IMR-90 (cell line): ENCODE measurements at regions not wholly inside any gene's neighbourhood (a gene's known extent, or its start where the extent isn't known, plus 50 kb on each side); places are given as distances from the start of the nearest gene placed in this dataset.
A peak's percentile ranks its signal among the peaks of the same experiment; 100 is the strongest.

Source experiments
- CEBPB ChIP-seq: IDR thresholded peaks from 2 replicates; pipeline ENCODE4 v1.6.1; 2012; ENCODE audit warnings: low read depth, low read length, improper control_type of control experiment
- MAZ ChIP-seq: IDR thresholded peaks from 2 replicates; pipeline ENCODE4 v1.6.1; 2012; ENCODE audit warnings: low read depth, mild to moderate bottlenecking, low read length, improper control_type of control experiment, moderate library complexity, borderline replicate concordance
- MXI1 ChIP-seq: IDR thresholded peaks from 2 replicates; pipeline ENCODE4 v1.6.1; 2012; ENCODE audit warnings: low read depth, mild to moderate bottlenecking, low read length, moderate library complexity, borderline replicate concordance
- POLR2A ChIP-seq: IDR thresholded peaks from 2 replicates; pipeline ENCODE4 v1.6.1; 2012; ENCODE audit warnings: mild to moderate bottlenecking, low read depth, low read length
- RAD21 ChIP-seq: IDR thresholded peaks from 2 replicates; pipeline ENCODE4 v1.6.1; 2012; ENCODE audit warnings: low read length, improper control_type of control experiment
- RCOR1 ChIP-seq: IDR thresholded peaks from 2 replicates; pipeline ENCODE4 v1.6.1; 2012; ENCODE audit warnings: mild to moderate bottlenecking, low read length, improper control_type of control experiment; ENCODE audit not compliant: insufficient replicate concordance
- RFX5 ChIP-seq: IDR thresholded peaks from 2 replicates; pipeline ENCODE4 v1.8.0; 2012; ENCODE audit warnings: low read depth, mild to moderate bottlenecking, low read length, moderate library complexity
- SMC3 ChIP-seq: fragments of 150-350 bp; IDR thresholded peaks from 2 replicates; pipeline ENCODE4 v1.6.1; 2016; ENCODE audit warnings: low read depth, mild to moderate bottlenecking, antibody characterized with exemption, low read length, moderate library complexity
- TF ChIP-seq, protein P1 (sequence below): conservative IDR thresholded peaks from 2 replicates; pipeline ENCODE4 v1.5.1; 2012; ENCODE audit warnings: mild to moderate bottlenecking, low read depth, low read length, improper control_type of control experiment
- TF ChIP-seq, protein P2 (sequence below): fragments of 150-350 bp; IDR thresholded peaks from 2 replicates; pipeline ENCODE4 v1.6.1; 2016; ENCODE audit warnings: low read depth, mild to moderate bottlenecking, low read length, moderate library complexity, borderline replicate concordance
- TF ChIP-seq, protein P3 (sequence below): fragments of 150-350 bp; IDR thresholded peaks from 2 replicates; pipeline ENCODE4 v1.6.1; 2017; ENCODE audit warnings: mild to moderate bottlenecking, antibody characterized with exemption, low read length, low read depth

DNA sequence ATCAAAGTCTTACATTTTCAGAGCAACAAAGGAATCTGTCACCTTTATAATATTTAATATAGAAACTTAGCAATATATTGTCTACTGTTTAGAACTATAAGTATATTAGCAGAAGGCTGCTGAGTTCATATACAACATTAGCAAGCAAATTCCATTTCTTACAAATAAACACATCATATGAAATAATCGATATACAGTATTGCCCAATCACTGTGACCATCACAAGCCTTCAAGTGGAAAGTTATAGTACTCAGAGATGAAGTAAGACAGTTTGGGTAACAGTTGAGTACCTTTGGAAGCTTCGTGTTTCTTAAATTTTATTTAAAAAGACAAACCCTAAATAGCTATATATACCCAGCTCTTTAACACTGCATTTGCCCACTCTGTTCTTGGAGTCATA lies 135.2 kb upstream of the IRX1 start:
- TF ChIP-seq POLR2A, result no peak
- TF ChIP-seq RFX5, result no peak
- TF ChIP-seq, protein P1, sequence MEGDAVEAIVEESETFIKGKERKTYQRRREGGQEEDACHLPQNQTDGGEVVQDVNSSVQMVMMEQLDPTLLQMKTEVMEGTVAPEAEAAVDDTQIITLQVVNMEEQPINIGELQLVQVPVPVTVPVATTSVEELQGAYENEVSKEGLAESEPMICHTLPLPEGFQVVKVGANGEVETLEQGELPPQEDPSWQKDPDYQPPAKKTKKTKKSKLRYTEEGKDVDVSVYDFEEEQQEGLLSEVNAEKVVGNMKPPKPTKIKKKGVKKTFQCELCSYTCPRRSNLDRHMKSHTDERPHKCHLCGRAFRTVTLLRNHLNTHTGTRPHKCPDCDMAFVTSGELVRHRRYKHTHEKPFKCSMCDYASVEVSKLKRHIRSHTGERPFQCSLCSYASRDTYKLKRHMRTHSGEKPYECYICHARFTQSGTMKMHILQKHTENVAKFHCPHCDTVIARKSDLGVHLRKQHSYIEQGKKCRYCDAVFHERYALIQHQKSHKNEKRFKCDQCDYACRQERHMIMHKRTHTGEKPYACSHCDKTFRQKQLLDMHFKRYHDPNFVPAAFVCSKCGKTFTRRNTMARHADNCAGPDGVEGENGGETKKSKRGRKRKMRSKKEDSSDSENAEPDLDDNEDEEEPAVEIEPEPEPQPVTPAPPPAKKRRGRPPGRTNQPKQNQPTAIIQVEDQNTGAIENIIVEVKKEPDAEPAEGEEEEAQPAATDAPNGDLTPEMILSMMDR, result no peak
- TF ChIP-seq, protein P2, sequence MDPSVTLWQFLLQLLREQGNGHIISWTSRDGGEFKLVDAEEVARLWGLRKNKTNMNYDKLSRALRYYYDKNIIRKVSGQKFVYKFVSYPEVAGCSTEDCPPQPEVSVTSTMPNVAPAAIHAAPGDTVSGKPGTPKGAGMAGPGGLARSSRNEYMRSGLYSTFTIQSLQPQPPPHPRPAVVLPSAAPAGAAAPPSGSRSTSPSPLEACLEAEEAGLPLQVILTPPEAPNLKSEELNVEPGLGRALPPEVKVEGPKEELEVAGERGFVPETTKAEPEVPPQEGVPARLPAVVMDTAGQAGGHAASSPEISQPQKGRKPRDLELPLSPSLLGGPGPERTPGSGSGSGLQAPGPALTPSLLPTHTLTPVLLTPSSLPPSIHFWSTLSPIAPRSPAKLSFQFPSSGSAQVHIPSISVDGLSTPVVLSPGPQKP, result no peak
- no peak for TF ChIP-seq RCOR1
- TF ChIP-seq MAZ, result no peak
- TF ChIP-seq MXI1, result no peak
- TF ChIP-seq CEBPB, result peak; percentile 44; the same call in 1 of the 2 replicates
- no peak for TF ChIP-seq RAD21
- TF ChIP-seq, protein P3, sequence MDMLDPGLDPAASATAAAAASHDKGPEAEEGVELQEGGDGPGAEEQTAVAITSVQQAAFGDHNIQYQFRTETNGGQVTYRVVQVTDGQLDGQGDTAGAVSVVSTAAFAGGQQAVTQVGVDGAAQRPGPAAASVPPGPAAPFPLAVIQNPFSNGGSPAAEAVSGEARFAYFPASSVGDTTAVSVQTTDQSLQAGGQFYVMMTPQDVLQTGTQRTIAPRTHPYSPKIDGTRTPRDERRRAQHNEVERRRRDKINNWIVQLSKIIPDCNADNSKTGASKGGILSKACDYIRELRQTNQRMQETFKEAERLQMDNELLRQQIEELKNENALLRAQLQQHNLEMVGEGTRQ, result no peak
- no peak for TF ChIP-seq SMC3
